ENCODE measurements at regions not wholly inside any gene's neighbourhood (a gene's known extent, or its start where the extent isn't known, plus 50 kb on each side); places are given as distances from the start of the nearest gene placed in this dataset.

DNA sequence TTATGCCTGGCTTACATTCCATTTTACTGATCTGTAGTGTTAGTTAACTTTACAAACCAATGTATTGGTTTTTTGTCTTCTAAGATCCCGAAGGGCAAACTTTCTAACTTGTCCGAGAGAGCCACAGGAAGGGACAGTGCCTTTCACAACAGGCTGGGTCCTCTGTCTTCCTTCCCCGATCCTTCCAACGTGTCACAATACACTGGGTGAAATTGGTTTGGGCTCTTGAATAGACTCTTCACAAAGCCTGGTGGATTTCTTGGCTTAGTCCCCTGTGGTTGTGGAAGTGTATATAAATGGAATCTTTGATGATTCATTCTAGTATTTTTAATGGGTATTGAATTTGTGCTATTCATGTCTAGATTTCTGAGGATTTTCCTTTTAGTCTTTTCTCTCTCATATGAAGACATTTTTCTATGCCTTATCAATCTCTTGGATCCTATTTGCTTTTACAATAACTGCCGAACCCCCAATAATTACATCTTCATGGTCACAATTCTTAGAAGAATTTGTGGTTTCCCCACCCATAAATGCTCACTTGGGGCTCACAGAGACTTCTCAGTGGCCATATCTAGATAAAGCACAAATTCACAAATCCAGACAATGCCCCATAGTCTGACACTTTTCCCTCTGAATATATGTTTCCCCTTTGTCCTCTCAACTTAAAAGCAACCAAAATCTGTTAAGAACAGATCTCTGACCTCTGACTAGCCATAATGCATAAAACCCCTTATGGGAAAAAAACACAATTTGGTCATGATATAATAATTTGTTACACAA is 107.7 kb downstream of the MTRR start:
- H3K27ac Mint-ChIP-seq: no peak overlapping the region
- peaks cover 16% of the 10 kb centered on the region for H3K27me3 Mint-ChIP-seq (ENCODE audit: low read depth)
- H3K9me3 Mint-ChIP-seq: no peaks in the 10 kb centered on the region
- no peaks in the 10 kb centered on the region for H3K4me1 Mint-ChIP-seq
- TF ChIP-seq, protein P1, sequence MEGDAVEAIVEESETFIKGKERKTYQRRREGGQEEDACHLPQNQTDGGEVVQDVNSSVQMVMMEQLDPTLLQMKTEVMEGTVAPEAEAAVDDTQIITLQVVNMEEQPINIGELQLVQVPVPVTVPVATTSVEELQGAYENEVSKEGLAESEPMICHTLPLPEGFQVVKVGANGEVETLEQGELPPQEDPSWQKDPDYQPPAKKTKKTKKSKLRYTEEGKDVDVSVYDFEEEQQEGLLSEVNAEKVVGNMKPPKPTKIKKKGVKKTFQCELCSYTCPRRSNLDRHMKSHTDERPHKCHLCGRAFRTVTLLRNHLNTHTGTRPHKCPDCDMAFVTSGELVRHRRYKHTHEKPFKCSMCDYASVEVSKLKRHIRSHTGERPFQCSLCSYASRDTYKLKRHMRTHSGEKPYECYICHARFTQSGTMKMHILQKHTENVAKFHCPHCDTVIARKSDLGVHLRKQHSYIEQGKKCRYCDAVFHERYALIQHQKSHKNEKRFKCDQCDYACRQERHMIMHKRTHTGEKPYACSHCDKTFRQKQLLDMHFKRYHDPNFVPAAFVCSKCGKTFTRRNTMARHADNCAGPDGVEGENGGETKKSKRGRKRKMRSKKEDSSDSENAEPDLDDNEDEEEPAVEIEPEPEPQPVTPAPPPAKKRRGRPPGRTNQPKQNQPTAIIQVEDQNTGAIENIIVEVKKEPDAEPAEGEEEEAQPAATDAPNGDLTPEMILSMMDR (IDR thresholded peaks at IDR 0.05; ENCODE audit: unreplicated experiment): no peak
- H3K4me3 Mint-ChIP-seq: no peak overlapping the region
- H3K36me3 Mint-ChIP-seq: no peaks in the 10 kb centered on the region
- no peak for DNase-seq (ENCODE audit: low spot score in 2 of 2, unreplicated experiment in 2 of 2)

DNA sequence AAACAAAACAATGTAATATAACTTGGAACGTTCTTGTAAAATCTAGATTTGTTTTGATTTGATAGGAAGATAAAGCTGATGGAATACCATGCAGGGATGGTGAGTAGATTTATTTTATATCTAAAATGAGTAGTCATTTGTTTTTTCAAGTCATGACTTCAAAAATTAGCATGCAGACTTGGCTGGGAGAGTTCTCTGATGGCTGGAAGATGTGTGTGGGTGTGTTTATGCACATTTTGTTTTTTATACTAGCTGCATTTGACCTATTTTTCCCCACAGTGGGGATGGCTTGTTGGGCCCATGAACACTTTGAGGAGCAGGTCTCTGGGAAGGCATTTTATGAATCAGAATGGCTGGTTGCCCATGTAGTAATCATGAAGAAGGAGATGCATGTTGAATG is 109.2 kb downstream of the MTRR start:
- TF ChIP-seq, protein P1 (IDR thresholded peaks at IDR 0.05; ENCODE audit: unreplicated experiment): no peak
- Mint-ChIP-seq H3K4me1 (no peaks in the 10 kb centered on the region), H3K27me3 (ENCODE audit: low read depth) (peaks cover 16% of the 10 kb centered on the region), H3K36me3 (no peaks in the 10 kb centered on the region), H3K4me3 (no peak overlapping the region), H3K9me3 (no peaks in the 10 kb centered on the region), H3K27ac (no peak overlapping the region)
- no peak for DNase-seq (ENCODE audit: low spot score in 2 of 2, unreplicated experiment in 2 of 2)

DNA sequence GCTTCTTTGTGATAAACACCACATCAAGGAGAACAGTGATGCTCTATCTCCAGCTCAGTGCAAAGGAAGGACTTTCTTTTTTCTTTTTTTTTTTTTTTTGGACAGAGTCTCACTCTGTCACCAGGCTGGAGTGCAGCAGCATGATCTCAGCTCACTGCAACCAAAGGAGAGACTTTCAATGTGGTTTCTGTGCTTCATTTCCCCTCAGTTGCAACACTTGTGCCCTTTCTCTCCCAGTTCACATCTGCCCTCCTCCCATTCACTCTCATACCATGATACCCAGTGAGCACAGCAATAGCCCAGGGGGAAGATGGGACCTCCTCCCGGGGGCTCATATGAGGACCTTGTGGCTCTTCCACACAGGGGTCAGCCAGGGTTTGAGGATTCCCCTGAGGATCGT is 110.0 kb downstream of the MTRR start:
- no peaks in the 10 kb centered on the region for H3K4me1 Mint-ChIP-seq

DNA sequence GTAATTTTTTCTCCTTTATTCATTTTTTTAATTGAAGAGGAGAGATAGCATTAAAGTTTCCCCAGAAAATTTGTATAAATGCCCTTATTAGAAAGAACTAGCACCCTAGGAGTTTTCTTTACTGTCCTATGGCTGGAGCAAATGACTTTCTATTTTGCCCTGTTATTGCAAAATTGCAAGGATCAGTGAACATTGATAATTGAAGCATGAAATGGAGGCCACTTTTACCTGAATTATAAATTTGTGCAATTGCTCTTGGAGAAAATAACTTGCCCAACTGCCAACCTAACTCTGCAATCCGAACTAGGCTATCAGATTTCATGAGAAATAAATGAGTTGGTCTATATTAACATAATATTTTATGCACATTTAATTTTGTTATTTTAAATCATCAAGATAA is 111.9 kb downstream of the MTRR start:
- H3K4me3 Mint-ChIP-seq: no peak overlapping the region
- H3K4me1 Mint-ChIP-seq: no peaks in the 10 kb centered on the region
- no peaks in the 10 kb centered on the region for H3K9me3 Mint-ChIP-seq
- H3K27ac Mint-ChIP-seq: no peak overlapping the region
- H3K27me3 Mint-ChIP-seq (ENCODE audit: low read depth): peaks cover 15% of the 10 kb centered on the region
- no peaks in the 10 kb centered on the region for H3K36me3 Mint-ChIP-seq
- no peak for DNase-seq (ENCODE audit: low spot score in 2 of 2, unreplicated experiment in 2 of 2)
- TF ChIP-seq, protein P1 (IDR thresholded peaks at IDR 0.05; ENCODE audit: unreplicated experiment): no peak

More for the DNA sequence above, 110.0 kb downstream of the MTRR start:
- no peak overlapping the region for H3K27ac Mint-ChIP-seq
- H3K27me3 Mint-ChIP-seq (ENCODE audit: low read depth): peaks cover 16% of the 10 kb centered on the region
- TF ChIP-seq, protein P1 (IDR thresholded peaks at IDR 0.05; ENCODE audit: unreplicated experiment): no peak
- H3K4me3 Mint-ChIP-seq: no peak overlapping the region
- DNase-seq (ENCODE audit: low spot score in 2 of 2, unreplicated experiment in 2 of 2): no peak
- no peaks in the 10 kb centered on the region for H3K36me3 Mint-ChIP-seq
- no peaks in the 10 kb centered on the region for H3K9me3 Mint-ChIP-seq

DNA sequence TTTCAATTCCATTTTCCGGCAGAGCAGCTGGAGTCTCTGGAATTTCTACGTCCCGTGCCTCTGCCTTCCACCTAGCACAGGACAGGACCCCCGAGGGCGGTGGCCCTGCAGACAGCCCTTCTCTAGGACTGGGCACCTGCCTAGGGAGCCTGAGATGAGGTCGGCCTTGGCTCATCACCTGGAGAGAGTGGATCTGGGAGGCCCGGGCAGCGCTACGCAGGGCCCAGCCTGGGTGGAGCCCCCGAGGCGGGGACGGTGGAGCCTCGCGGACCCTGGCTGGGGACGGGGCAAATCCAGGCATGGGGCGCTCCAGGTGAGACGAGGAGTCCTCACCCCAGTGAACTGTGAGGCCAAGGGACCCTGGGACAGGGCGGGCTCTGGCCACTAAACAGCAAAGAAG is 114.5 kb downstream of the MTRR start:
- H3K9me3 Mint-ChIP-seq: no peaks in the 10 kb centered on the region
- no peak overlapping the region for H3K27ac Mint-ChIP-seq
- H3K36me3 Mint-ChIP-seq: no peaks in the 10 kb centered on the region
- H3K4me3 Mint-ChIP-seq: no peak overlapping the region
- peaks cover 9% of the 10 kb centered on the region for H3K27me3 Mint-ChIP-seq (ENCODE audit: low read depth)
- H3K4me1 Mint-ChIP-seq: no peaks in the 10 kb centered on the region
- TF ChIP-seq, protein P1 (IDR thresholded peaks at IDR 0.05; ENCODE audit: unreplicated experiment): no peak
- no peak for DNase-seq (ENCODE audit: low spot score in 2 of 2, unreplicated experiment in 2 of 2)
